Adrenal gland (tissue), 9 donors: ENCODE measurements at regions not wholly inside any gene's neighbourhood (a gene's known extent, or its start where the extent isn't known, plus 50 kb on each side); places are given as distances from the start of the nearest gene placed in this dataset.
A peak's percentile ranks its signal among the peaks of the same experiment; 100 is the strongest.
"Not testable (repeated sequence)": the region's sequence is repeated elsewhere in the genome, so short reads cannot be mapped to it uniquely, and the experiment has no call there.

ENCODE experiments used
- DNase-seq, 7 donors: peaks; one replicate each; pipeline ENCODE4 v3.0.0-alpha.2; 2019 to 2020
- H3K27ac ChIP-seq, 5 donors: fragments of 200-600 bp; sonication (generic) in 4 of 5; 1 replicate in 3 of 5; 2 replicates in 2 of 5; pipeline versions ENCODE4 v1.5.1 to v1.8.0; 2016 to 2020; ENCODE audit warnings: mild to moderate bottlenecking in 1 of 5
- H3K27me3 ChIP-seq: fragments of 200-600 bp; 2 replicates; pipeline ENCODE4 v1.8.0; 2021
- H3K36me3 ChIP-seq, 2 donors: fragments of 200-600 bp; replicated peaks in 1 of 2; 1 replicate in 1 of 2; 2 replicates in 1 of 2; pipeline versions ENCODE4 v1.5.1 to v1.8.0; 2018 to 2022
- H3K4me1 ChIP-seq, 2 donors: fragments of 200-600 bp; replicated peaks in 1 of 2; 1 replicate in 1 of 2; 2 replicates in 1 of 2; pipeline versions ENCODE4 v1.5.1 to v1.8.0; 2018 to 2021
- H3K4me3 ChIP-seq, 4 donors: fragments of 200-600 bp; sonication (generic) in 3 of 4; one replicate each; pipeline ENCODE4 v1.5.1; 2016 to 2018
- H3K9me3 ChIP-seq, 3 donors: fragments of 200-600 bp; sonication (generic) in 1 of 3; replicated peaks in 1 of 3; 1 replicate in 2 of 3; 2 replicates in 1 of 3; pipeline versions ENCODE4 v1.5.1 to v1.8.0; 2016 to 2021
- CTCF ChIP-seq, 6 experiments: fragments of 450-650 bp in 4 of 6; fragments of 200-600 bp in 2 of 6; sonication (generic) in 1 of 6; IDR thresholded peaks; 1 replicate in 5 of 6; 2 replicates in 1 of 6; pipeline versions ENCODE4 v1.5.1 to v1.8.0; 2016 to 2021; ENCODE audit warnings: antibody characterized with exemption in 6 of 6, mild to moderate bottlenecking in 2 of 6, moderate library complexity in 1 of 6
- POLR2A ChIP-seq, 2 donors: fragments of 450-650 bp; IDR thresholded peaks; one replicate each; pipeline ENCODE4 v1.6.1; 2017; ENCODE audit warnings: antibody characterized with exemption in 2 of 2, mild to moderate bottlenecking in 2 of 2, moderate library complexity in 1 of 2
- WGBS, 4 donors: extraction: QIAGEN DNeasy Blood & Tissue Kit in 2 of 4; methylation state at CpG; one replicate each; pipeline versions ENCODE4 v1.1.5 to v1.1.7; 2013 to 2017; 5-methylcytosine and 5-hydroxymethylcytosine counted together
- intact Hi-C, 2 donors: fragments of 100-400 bp; cut with DNase I; formaldehyde crosslinking; loops; one replicate each; pipeline versions ENCODE4 v1.14.1 to v1.15.0; 2022 to 2023
- donor health status: healthy with polysubstance abuse.
- donor health status: Bipolar disorder and iron deficiency.
- donor health status: DM: yes; HTN: yes; CAD: no.
- donor health status: DM: no; HTN: no; CAD: no.
- donor health status: DM: no; HTN: no; CAD: no.

- H3K27me3 ChIP-seq, H3K36me3 ChIP-seq, DNase-seq, H3K9me3 ChIP-seq, H3K27ac ChIP-seq, intact Hi-C loops, H3K4me3 ChIP-seq, H3K4me1 ChIP-seq: not testable (repeated sequence)
- WGBS, 4 donors = 70 to 75% (median 74%) methylated on average over 4 of the region's 4 CpGs
Measured at GRCh38 chr21:13893025-13893424, 283.4 kb downstream of the POTED start.

- H3K36me3 ChIP-seq, H3K9me3 ChIP-seq, H3K27me3 ChIP-seq, H3K4me1 ChIP-seq, H3K4me3 ChIP-seq, intact Hi-C loops, DNase-seq, H3K27ac ChIP-seq: not testable (repeated sequence)
- WGBS, 4 donors = 66 to 82% (median 77%) methylated on average over 4 of the region's 4 CpGs
Measured at GRCh38 chr21:13892146-13892751, 282.7 kb downstream of the POTED start.

GRCh38 chr21:13889176-13889575 is 279.6 kb downstream of the POTED start:
- H3K9me3 ChIP-seq, H3K4me3 ChIP-seq, H3K27ac ChIP-seq, intact Hi-C loops, H3K4me1 ChIP-seq, H3K36me3 ChIP-seq, DNase-seq, H3K27me3 ChIP-seq: not testable (repeated sequence)
- WGBS, 4 donors = 69 to 82% (median 72%) methylated on average over 7 of the region's 7 CpGs

- H3K9me3 ChIP-seq, H3K4me3 ChIP-seq, H3K27me3 ChIP-seq, H3K36me3 ChIP-seq, intact Hi-C loops, H3K27ac ChIP-seq, H3K4me1 ChIP-seq: not testable (repeated sequence)
- peak in 2 of 7 donors; percentile 52 to 54 for DNase-seq
- WGBS, 4 donors = 75 to 82% (median 80%) methylated on average over 2 of the region's 2 CpGs
Measured at GRCh38 chr21:13883641-13884395, 274.2 kb downstream of the POTED start.

GRCh38 chr21:13877503-13877902 is 267.9 kb downstream of the POTED start:
- H3K4me1 ChIP-seq, H3K36me3 ChIP-seq, H3K9me3 ChIP-seq, H3K27ac ChIP-seq, H3K27me3 ChIP-seq, DNase-seq, intact Hi-C loops, H3K4me3 ChIP-seq: not testable (repeated sequence)
- 69 to 76% (median 74%) methylated on average over 4 of the region's 4 CpGs for WGBS, 4 donors

GRCh38 chr21:13876999-13877398 is 267.4 kb downstream of the POTED start:
- intact Hi-C loops, H3K36me3 ChIP-seq, H3K4me1 ChIP-seq, H3K9me3 ChIP-seq, H3K27ac ChIP-seq, DNase-seq, H3K4me3 ChIP-seq, H3K27me3 ChIP-seq: not testable (repeated sequence)

GRCh38 chr21:13874001-13874400 is 264.4 kb downstream of the POTED start:
- intact Hi-C loops, DNase-seq: not testable (repeated sequence)
- 50 to 69% (median 62%) methylated on average over 1 to 3 of the region's 3 CpGs for WGBS, 4 donors

GRCh38 chr21:13854638-13855037 is 245.1 kb downstream of the POTED start:
- H3K4me1 ChIP-seq = no peaks in the 10 kb centered on the region
- H3K27me3 ChIP-seq = no peaks in the 10 kb centered on the region
- TF ChIP-seq CTCF (IDR thresholded peaks at IDR 0.05) = no peak
- no peak for TF ChIP-seq POLR2A (IDR thresholded peaks at IDR 0.05)
- 75 to 82% (median 78%) methylated on average over 5 to 7 of the region's 7 CpGs for WGBS, 4 donors
- no peaks in the 10 kb centered on the region for H3K9me3 ChIP-seq
- intact Hi-C loops = no loop called here
- no peak for DNase-seq
- no peak overlapping the region for H3K4me3 ChIP-seq
- H3K36me3 ChIP-seq = no peaks in the 10 kb centered on the region
- H3K27ac ChIP-seq = no peak overlapping the region

More at GRCh38 chr21:13874001-13874400, 264.4 kb downstream of the POTED start:
- not testable (repeated sequence) for H3K4me1 ChIP-seq, H3K9me3 ChIP-seq, H3K27me3 ChIP-seq, H3K4me3 ChIP-seq, H3K27ac ChIP-seq, H3K36me3 ChIP-seq

GRCh38 chr21:13850808-13851207 is 241.2 kb downstream of the POTED start:
- H3K4me3 ChIP-seq, H3K4me1 ChIP-seq, H3K9me3 ChIP-seq, H3K36me3 ChIP-seq, DNase-seq, intact Hi-C loops, H3K27me3 ChIP-seq, H3K27ac ChIP-seq: not testable (repeated sequence)
- 65 to 81% (median 74%) methylated on average over 4 to 7 of the region's 7 CpGs for WGBS, 4 donors

- H3K4me1 ChIP-seq, H3K9me3 ChIP-seq, H3K36me3 ChIP-seq, H3K27me3 ChIP-seq, DNase-seq, H3K4me3 ChIP-seq, intact Hi-C loops, H3K27ac ChIP-seq: not testable (repeated sequence)
- WGBS, 4 donors = 63 to 71% (median 69%) methylated on average over 1 to 3 of the region's 3 CpGs
Measured at GRCh38 chr21:13849489-13849888, 239.9 kb downstream of the POTED start.
